ENCODE measurements at regions not wholly inside any gene's neighbourhood (a gene's known extent, or its start where the extent isn't known, plus 50 kb on each side); places are given as distances from the start of the nearest gene placed in this dataset.

GRCh38 chr22:22833488-22833887 lies 54.1 kb upstream of the IGLL5 start:
- H3K9me3 Mint-ChIP-seq, result peaks cover 0 to 2% of the 10 kb centered on the region in 2 donors
- no peak overlapping the region for H3K27ac Mint-ChIP-seq
- no peak for DNase-seq
- no peaks in the 10 kb centered on the region for H3K36me3 Mint-ChIP-seq (ENCODE audit: insufficient read depth in 2 of 2)
- ATAC-seq (replicated peaks in 1 of 2), result no peak
- H3K27me3 Mint-ChIP-seq (ENCODE audit: low read depth), result no peaks in the 10 kb centered on the region
- H3K4me3 Mint-ChIP-seq, result no peak overlapping the region
- peaks cover 13% of the 10 kb centered on the region for H3K4me1 Mint-ChIP-seq (ENCODE audit: low read depth)

DNA sequence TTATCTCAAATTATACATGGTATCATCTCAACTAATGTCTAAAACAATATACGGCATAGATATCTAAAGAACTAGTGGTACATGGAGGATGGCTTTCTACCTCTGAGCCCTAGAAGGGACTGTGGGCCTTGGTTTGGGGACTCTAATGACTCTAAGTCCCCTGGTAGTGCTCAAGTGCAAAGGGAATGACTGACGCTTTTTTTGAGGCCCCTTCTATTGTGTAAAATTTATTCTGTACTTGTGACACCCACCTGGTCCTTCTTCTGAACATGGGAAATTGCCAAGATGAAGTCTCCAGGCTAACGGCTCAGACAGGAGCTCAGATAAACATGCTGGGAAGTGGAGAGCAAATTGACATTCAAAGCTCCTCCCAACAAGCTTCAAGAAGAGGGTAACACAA lies 53.4 kb upstream of the IGLL5 start:
- Mint-ChIP-seq H3K9me3 (peaks cover 0 to 2% of the 10 kb centered on the region in 2 donors), H3K27me3 (ENCODE audit: low read depth) (no peaks in the 10 kb centered on the region), H3K4me3 (no peak overlapping the region), H3K4me1 (ENCODE audit: low read depth) (peaks cover 18% of the 10 kb centered on the region), H3K36me3 (ENCODE audit: insufficient read depth in 2 of 2) (no peaks in the 10 kb centered on the region), H3K27ac (no peak overlapping the region)
- DNase-seq, result no peak
- no peak for ATAC-seq (replicated peaks in 1 of 2)

- peaks cover 18% of the 10 kb centered on the region for H3K4me1 Mint-ChIP-seq (ENCODE audit: low read depth)
- DNase-seq, result no peak
- H3K9me3 Mint-ChIP-seq, result peaks cover 0 to 2% of the 10 kb centered on the region in 2 donors
- no peak overlapping the region for H3K4me3 Mint-ChIP-seq
- ATAC-seq (replicated peaks in 1 of 2), result no peak
- no peaks in the 10 kb centered on the region for H3K27me3 Mint-ChIP-seq (ENCODE audit: low read depth)
- H3K27ac Mint-ChIP-seq, result no peak overlapping the region
- H3K36me3 Mint-ChIP-seq (ENCODE audit: insufficient read depth in 2 of 2), result no peaks in the 10 kb centered on the region
These were observed 52.8 kb upstream of the IGLL5 start for GRCh38 chr22:22834783-22835182.

DNA sequence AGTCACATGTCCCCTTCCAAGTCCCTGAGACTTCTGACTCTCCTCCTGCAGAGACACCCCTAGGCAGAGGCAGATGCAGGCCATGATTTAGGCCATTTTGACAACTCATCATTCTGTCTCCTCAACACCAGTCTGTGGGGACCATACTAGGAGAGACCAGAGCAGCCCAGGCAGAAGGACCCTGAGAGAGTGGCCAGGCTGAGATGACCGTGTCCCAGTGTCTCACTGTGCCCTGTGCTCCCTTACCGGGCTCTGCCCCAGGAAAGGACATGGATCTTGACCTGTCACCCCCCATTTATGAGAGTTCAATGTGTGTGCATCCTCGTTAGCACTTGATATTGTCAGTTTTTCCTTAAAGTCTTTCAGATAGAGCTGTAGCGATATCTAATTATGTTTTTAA lies 52.4 kb upstream of the IGLL5 start:
- H3K9me3 Mint-ChIP-seq, result peaks cover 0 to 2% of the 10 kb centered on the region in 2 donors
- H3K4me3 Mint-ChIP-seq, result no peak overlapping the region
- H3K4me1 Mint-ChIP-seq (ENCODE audit: low read depth), result peaks cover 18% of the 10 kb centered on the region
- ATAC-seq (replicated peaks in 1 of 2), result no peak
- DNase-seq, result no peak
- no peak overlapping the region for H3K27ac Mint-ChIP-seq
- no peaks in the 10 kb centered on the region for H3K36me3 Mint-ChIP-seq (ENCODE audit: insufficient read depth in 2 of 2)
- H3K27me3 Mint-ChIP-seq (ENCODE audit: low read depth), result no peaks in the 10 kb centered on the region

DNA sequence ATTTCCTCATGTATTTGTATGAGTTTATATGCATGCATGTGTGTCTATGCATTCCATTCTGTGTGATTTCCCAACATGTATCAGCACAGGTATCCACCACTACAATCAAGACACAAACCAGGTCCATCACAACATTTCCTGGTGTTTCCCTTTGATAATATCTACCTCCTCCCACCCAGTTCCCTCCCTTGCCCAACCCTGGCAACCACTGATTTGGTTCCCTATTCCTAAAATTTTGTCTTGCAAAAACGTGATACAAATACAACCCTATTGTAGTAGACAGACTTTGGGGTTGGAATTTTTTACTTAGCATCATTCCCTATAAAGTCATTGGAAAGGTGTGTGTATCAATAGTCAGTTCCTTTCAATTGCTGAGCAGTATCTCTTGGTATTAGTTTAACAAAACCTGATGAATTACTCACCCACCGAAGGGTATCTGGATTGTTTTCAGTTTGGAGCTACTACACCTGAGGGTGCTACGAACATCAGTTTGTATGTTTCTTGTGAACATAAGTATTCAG lies 51.8 kb upstream of the IGLL5 start:
- Mint-ChIP-seq H3K4me1 (ENCODE audit: low read depth) (peaks cover 18% of the 10 kb centered on the region), H3K9me3 (no peaks in the 10 kb centered on the region), H3K27ac (no peak overlapping the region), H3K4me3 (no peak overlapping the region), H3K36me3 (ENCODE audit: insufficient read depth in 2 of 2) (no peaks in the 10 kb centered on the region), H3K27me3 (ENCODE audit: low read depth) (no peaks in the 10 kb centered on the region)
- DNase-seq (no peak), ATAC-seq (replicated peaks in 1 of 2) (no peak)

- ATAC-seq (replicated peaks in 1 of 2), result no peak
- no peak overlapping the region for H3K27ac Mint-ChIP-seq
- H3K36me3 Mint-ChIP-seq (ENCODE audit: insufficient read depth in 2 of 2), result no peaks in the 10 kb centered on the region
- no peak for DNase-seq
- no peaks in the 10 kb centered on the region for H3K27me3 Mint-ChIP-seq (ENCODE audit: low read depth)
- H3K4me3 Mint-ChIP-seq, result no peak overlapping the region
- H3K4me1 Mint-ChIP-seq (ENCODE audit: low read depth), result peaks cover 18% of the 10 kb centered on the region
- no peaks in the 10 kb centered on the region for H3K9me3 Mint-ChIP-seq
These were observed 51.0 kb upstream of the IGLL5 start for GRCh38 chr22:22836635-22837034.

Data from activated T-cell treated with anti-CD3 and anti-CD28 coated beads, Interleukin-2, amount 50 U/mL, for 72 hours (primary cell).